ENCODE measurements at regions not wholly inside any gene's neighbourhood (a gene's known extent, or its start where the extent isn't known, plus 50 kb on each side); places are given as distances from the start of the nearest gene placed in this dataset.

DNA sequence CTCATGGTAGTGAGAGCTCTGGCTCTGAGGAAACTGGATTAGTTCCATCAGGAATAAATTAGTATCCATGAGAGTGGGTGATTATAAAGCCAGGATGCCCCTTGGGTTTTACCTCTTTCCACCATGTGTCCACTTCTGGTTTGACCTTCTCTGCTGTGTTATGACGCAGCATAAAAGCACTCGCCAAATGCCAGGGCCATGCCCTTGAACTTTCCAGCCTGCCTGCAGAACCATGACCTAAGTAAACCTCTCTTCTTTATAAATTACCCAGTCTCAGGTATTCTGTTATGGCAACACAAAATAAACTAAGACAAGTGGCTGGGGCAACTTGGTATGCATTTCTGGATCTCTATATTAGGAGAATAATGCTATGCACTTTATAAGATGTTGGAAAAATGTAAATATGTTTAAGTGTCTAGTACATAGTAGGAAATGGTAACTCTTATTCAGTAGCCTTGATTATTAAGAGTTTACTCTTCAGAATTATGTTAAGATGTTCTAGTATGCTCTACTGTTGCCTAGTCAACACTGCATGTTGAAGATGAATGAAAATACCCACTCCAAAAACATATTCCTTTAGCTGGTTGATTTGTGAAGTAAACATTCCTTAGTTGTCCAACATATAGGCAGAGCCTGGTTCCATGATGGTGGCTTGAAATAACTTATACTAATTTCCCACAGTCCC is 455.6 kb upstream of the TMPO start:
- TF ChIP-seq, protein P1, sequence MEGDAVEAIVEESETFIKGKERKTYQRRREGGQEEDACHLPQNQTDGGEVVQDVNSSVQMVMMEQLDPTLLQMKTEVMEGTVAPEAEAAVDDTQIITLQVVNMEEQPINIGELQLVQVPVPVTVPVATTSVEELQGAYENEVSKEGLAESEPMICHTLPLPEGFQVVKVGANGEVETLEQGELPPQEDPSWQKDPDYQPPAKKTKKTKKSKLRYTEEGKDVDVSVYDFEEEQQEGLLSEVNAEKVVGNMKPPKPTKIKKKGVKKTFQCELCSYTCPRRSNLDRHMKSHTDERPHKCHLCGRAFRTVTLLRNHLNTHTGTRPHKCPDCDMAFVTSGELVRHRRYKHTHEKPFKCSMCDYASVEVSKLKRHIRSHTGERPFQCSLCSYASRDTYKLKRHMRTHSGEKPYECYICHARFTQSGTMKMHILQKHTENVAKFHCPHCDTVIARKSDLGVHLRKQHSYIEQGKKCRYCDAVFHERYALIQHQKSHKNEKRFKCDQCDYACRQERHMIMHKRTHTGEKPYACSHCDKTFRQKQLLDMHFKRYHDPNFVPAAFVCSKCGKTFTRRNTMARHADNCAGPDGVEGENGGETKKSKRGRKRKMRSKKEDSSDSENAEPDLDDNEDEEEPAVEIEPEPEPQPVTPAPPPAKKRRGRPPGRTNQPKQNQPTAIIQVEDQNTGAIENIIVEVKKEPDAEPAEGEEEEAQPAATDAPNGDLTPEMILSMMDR (IDR thresholded peaks at IDR 0.05 in 4 of 5, conservative IDR thresholded peaks at IDR 0.05 in 1 of 5) = no peak
- TF ChIP-seq POLR2A (IDR thresholded peaks at IDR 0.05) = no peak
